Stimulated activated CD8-positive, alpha-beta memory T cell treated with anti-CD3 and anti-CD28 coated beads, Interleukin-7, amount 100 ng/mL, for 48 hours (primary cell): ENCODE measurements at regions not wholly inside any gene's neighbourhood (a gene's known extent, or its start where the extent isn't known, plus 50 kb on each side); places are given as distances from the start of the nearest gene placed in this dataset.
"Not testable (repeated sequence)": the region's sequence is repeated elsewhere in the genome, so short reads cannot be mapped to it uniquely, and the experiment has no call there.

Experiments
- DNase-seq, 2 donors: peaks; one replicate each; pipeline ENCODE4 v3.0.0-alpha.2; 2020; ENCODE audit warnings: low read depth in 1 of 2; ENCODE audit errors: extremely low read depth in 1 of 2

DNA sequence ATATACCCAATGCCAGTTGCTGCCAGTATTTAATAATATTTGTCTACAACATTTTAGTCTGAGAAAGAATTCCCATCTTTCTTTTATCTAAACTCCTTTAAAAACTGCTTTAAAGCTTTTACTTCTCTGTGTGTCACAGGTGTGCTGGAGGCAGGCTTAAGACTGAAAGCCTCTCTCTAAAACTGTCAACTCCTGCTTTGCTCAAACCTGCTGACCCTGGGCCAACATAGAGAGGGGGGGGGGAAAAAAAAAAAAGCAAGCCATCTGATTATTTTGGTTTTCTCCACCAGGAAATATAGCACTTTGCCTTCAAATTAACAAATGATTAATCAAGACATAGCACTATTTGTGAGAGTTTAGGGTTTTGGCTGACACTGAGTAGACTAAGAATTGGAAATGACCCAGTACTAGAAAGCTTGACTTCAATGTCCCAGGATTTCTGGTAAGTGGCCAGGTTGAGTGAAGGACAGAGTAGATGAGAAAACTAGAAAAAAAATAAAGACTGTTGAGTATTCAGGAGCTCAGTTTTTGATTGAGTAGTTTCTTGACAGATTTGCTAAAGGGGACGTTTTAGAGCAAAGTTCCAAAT, 357.0 kb upstream of the FLRT2 start:
- DNase-seq = no peak

DNA sequence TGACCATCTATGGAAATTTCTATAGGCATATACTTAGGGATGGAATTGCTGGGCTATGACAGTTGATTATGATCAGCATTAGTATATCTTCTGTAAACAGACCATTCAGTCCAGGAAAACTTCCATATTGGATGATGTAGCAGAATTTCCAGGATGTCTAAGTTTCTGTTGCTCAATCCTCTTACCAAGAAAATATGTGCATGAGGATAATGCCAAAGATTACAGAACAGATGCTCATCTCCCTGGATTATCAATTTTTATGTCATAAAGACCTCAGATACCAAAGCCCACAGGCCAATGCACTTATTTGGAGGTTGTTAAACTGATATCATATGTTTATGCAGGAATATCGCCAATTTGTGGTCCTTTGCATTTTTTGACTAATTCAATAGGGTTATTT, 354.4 kb upstream of the FLRT2 start:
- DNase-seq = no peak

DNA sequence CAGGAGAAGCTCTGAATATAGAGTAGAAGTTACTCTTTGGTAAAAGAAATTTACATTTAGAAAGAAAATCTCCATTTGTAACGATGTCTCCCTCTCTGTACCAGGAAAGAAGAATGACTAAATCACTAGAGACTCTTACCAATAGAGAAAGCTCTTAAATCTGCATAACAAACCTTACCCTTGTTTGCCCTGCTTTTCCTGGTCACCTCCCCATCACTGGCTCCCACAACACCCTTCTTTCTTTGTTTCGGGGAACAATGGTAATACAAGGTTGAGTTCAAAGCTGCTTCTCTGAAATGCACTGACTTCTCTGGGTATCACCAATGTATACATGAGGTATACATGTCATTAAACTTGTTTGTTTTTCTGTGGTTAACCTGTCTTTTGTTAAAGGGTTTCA, 351.1 kb upstream of the FLRT2 start:
- DNase-seq = no peak

DNA sequence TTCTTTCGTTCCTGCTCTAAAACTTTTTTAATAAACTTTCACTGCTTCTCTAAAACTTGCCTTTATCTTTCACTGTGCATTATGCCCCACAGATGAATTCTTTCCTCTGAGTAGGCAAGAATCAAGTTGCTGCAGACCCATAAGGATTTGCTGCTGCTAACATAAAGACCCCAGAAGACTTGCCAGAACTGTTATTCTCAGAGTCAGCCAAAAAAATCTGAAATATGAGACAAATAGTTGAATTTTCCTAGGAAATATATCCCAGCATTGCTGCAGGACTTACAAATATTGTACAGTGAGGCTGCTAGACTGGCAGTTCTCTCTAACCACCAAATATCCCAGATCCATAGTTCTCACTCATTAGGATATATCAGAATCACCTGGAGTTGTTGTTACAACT, 349.1 kb upstream of the FLRT2 start:
- no peak for DNase-seq

DNA sequence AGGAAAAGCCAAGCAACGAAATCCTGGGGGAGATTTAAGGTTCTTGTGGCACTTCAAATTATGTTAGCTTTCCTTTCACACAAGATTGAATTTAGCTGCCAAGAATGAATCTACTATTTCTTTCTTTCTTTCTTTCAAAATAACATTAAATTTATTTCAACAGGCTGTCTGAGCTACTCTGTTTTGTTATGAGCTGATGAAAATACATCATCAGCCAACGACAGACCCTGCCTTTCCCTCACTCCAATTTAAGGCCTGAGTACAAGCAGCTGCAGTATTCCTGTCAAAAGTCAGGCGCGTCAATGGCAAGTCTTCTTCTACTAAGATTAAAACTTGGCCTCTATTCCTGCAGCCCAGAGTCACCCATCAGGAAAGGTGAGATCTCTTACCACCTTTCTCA, 347.7 kb upstream of the FLRT2 start:
- no peak for DNase-seq

DNA sequence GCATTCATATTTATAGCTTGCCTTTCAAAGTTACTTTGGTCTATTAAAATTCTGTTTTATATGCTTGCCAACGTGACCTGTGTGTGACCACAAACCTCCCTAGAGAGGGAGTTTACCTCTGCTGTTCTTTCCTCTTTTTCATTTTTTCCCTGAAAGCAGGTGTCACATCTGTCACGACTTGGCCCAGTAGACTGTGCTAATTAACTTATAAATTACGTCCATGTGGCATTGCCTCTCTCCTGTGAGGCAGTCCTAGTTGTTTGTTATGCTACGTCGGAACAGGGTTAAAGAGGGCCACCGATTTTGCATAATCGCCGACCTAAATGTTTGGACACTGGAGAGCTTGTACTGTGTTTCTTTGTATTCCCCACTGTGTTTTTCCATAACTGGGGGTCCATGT, 343.9 kb upstream of the FLRT2 start:
- DNase-seq = no peak

DNA sequence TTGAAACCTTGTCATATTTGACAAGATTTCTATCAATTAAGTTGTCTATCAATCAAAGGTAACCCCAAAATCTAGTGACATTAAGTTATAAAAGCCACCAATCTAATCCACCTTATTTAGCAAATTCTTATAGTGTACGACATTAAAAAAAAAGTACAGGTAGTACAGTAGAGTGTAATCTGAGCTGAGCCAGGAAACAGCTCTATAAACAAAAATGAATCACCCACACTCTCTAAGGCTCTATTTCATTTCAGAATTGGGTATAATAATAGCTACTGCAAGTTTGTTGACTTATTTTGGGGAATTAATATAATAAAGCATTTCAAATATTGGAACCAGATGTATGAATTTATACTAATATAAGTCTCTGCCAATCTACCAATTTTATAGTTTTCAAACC, 342.4 kb upstream of the FLRT2 start:
- DNase-seq = no peak

DNA sequence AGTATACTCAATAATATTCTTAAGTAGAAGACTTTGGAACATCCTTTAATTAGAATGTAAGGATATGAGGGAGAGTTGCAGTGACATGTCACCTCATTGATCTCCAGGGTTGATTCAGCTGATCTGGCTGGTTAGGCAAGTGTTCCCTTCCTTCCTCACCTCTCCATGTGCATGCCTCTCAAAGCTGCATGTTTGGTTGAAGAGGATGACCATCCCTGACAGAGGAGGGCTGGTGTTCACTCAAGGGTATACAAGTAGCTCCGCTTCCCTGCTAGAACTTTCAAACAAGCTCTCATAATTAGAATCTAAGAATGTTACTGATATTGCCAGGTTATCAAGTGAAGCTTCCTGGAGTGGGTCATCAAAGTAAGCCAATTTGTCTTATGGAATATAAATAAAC, 341.1 kb upstream of the FLRT2 start:
- no peak for DNase-seq

DNA sequence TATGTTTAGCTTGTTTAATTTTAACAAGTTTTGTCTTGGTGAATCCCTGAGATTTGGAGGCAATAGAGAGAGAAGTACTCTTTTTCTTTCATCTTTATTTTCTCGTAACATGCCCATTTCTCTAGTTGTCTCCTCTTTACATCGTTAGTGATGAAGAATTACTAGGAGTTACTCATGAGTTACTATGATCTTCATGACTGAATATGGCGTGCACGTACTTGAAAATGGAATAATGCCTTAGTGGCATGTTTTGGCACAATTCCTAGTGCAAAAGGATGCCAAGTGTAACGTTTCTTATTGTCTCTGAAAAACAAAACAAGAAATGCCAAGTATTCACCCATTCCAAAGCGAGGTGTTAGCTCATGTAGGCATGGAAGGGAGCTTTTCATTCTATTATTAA, 340.7 kb upstream of the FLRT2 start:
- not testable (repeated sequence) for DNase-seq

DNA sequence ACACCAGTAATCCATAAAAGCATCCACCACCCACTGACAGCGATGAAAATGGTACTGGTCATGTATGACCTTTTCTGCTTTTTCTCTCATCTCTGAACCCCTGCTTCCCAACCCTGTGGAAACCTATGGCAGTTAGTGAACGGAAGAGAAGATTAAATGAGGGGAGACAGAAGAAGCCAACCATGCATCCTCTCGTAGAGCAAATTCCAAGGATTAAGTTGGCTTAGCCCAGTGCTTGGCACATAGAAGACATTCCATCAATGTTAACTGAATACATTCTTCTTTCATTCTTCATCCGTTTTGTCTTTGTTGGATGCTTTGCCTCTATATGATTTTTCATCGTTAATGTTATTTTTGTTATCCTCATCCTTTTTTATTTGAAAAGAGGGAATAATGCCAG, 339.7 kb upstream of the FLRT2 start:
- DNase-seq = no peak

DNA sequence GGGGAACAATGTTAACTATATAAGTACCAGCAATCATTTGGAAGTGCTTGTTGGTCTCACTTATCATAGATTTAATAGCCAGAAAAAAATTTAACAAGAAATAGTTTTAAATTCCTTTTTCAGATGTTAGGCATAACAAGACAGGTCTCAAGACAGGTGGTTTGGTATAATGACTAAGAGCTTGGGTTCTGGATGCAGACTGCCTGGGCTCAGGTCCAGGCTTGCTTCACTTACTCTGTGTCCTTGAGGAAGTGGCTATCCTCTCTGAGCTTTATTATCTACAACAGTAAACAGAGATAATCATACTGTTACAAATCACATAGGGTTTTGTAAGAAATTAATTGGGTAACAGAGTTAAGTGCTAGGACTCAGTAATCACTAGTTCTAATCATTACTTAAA, 338.0 kb upstream of the FLRT2 start:
- DNase-seq = no peak

DNA sequence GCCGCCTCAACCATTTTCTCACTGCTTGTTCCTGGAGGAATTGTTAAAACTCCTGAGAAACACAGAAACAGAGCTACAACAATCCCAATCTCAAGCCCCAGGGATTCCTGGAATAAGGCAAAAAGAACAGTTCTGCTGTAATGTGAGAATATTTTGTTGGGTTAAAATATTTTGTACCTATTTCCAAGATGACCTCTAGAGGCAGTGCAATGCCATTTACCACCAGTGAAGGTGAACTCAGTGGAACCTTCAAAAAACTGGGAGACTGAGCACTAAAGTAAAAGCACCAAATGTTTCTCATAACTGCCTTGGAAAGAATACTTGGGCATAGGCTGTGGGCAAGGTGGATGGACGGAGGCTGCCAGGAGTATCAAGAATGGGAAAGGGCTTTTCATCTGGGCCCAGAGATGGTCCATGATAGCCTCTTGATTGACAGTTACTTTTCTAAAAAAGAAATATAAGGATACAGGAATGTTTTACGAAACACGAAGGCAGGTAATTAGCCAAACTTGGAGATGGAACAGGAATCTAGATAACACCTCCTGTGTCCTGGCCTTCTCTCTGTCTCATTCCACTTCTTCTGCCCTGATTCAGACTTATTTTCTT, 334.0 kb upstream of the FLRT2 start:
- DNase-seq = no peak

DNA sequence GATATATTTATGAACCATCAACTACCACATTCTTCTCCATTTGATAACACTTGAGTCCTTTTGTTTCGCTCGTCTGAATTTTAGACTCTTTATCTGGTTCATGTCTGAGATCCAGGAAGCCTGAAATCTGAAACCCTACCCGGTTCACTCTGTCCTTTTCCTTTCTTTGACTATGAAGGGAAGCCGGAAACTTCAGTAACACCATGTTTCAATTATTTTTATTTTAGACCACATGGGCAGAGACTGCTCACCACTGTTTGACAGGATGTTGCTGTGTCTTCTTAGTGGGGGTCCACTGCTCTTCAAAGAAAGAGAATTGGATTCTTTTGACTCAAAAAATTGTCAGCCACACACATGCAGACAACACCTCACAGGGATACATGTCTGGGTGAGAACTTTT, 331.9 kb upstream of the FLRT2 start:
- no peak for DNase-seq

DNA sequence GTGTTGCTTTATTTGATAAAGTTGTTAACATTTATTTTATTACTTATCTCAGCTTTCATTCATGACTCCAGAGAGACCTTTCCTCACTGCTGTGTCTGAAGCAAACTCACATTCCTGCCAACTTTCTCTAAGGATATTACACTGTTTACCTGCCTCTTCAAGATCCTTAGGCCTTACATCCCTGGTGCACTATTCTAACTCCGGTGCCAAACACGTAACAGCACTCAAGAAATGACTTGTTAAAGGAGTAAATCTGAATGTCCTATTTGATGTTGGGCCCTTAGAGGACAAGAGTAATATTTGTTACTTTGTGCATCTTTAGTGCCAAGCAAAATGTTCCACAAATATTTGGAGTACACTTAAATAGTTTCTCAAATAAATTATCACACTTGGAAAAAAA, 324.1 kb upstream of the FLRT2 start:
- no peak for DNase-seq

DNA sequence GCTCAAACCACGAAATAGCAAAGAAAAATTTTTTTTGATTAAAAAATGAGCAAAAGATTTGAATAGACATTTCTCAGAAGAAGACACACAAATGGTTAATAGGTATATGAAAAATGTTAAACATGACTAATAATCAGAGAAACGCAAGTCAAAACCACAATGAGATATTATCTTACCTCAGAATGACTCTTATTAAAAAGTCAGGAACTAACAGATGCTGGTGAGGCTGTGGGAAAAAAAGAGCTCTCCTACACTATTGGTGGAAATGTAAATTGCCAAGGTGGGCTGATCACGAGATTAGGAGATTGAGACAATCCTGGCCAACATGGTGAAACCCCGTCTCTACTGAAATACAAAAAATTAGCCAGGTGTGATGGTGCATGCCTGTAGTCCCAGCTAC, 315.5 kb upstream of the FLRT2 start:
- DNase-seq = no peak

DNA sequence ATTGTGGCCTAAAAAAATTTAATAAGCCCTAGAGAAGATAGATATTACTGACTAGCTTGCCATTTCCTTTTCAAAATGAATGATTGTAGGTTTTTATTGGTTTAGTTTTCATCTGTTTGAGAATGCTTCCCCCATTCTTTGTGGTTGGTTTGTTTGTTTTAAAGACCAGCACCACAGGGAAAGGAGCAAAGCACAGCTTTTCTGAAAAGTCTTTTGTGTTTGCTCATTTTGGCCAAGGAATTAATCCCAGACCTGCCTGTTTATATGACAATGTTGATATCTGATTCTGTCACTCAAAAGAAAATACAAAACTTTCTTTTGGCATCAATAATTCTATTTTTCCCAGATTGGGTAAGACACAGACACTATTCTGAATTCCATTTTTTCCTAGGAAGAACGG, 312.5 kb upstream of the FLRT2 start:
- DNase-seq = no peak

DNA sequence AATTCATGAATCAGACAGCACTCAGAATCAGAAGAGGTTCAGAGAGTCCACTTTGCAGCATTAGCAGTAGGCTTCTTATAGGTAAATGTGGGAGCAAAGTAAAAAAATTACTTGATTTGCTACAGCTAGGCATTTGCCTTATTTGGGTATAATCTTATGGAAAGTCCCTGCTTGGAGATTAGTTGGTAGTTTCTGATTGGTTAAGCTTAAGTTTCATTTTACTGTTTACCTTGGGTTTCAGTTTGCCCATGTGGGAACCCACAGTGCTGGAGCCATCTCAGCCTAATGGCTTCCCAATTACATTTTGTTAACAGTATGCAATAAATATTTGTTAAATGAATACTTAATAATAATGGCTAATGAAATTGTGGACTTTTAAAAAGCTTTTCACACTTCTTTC, 311.0 kb upstream of the FLRT2 start:
- DNase-seq = no peak

DNA sequence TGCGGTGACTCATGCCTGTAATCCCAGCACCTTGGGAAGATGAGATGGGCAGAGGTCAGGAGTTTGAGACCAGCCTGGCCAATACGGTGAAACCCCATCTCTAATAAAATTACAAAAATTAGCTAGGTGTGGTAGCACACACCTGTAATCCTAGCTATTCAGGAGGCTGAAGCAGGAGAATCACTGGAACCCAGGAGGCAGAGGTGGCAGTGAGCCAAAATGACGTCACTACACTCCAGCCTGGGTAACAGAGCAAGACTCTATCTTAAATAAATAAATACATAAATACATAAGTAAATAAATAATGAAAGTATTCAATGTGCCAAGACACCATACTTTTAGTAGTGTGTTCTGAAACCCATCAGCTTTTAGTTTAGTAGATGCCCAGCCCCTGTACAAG, 308.1 kb upstream of the FLRT2 start:
- no peak for DNase-seq

DNA sequence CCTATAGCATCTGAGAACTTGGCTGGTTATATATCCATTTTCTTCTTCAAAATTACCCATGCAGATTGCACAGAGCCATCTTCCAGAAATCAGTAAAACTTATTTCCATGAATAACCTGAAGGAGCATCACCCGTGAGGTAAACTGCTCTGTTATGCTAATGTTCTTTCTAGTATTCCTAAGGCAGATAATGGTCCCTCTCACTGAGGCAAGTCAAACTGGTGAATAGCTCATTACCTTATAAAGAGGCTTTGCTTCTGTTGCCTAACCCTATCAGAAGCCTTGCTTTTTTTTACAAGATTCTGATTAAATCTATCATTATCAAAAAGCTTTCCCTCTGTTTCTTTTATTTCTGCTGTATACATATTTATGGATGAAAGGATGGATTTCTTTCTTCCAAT, 307.6 kb upstream of the FLRT2 start:
- DNase-seq = no peak

DNA sequence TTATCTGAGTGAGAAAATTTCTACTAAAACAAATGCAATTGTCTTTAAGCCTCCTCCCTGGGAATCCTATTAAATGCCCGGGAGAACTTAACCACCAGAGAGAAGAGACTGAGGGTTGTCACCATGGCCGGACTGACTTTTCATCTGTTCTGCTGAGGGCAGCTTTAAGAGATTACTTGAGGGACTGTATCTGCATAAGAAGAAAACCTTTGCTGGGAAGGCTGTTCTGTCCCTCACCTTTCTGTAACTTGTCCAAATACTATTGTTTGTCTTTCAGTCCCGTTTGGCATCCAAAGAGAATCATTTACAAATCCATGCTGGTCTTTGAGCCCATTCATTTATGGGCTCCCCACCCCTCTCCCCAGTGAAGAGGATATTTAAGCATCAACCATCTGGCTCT, 306.3 kb upstream of the FLRT2 start:
- DNase-seq = no peak

DNA sequence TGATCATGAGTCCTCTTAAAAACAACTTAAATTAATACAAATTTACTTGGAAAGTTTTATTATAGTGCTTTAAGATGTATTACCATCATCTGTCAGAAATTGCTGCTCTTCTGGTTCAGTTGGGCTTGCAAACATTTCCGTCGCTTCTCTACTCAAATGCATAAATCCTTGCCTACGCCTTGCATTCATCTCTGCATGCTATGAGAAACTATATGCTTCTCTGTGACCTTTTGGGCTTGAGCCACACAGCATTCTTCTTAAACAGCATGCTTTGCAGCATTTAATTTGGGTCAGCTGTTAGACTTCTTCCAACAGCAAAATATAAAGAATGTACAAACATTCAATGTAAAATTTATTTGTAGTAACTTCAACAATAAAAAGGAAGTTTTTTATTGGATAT, 305.7 kb upstream of the FLRT2 start:
- DNase-seq = no peak

DNA sequence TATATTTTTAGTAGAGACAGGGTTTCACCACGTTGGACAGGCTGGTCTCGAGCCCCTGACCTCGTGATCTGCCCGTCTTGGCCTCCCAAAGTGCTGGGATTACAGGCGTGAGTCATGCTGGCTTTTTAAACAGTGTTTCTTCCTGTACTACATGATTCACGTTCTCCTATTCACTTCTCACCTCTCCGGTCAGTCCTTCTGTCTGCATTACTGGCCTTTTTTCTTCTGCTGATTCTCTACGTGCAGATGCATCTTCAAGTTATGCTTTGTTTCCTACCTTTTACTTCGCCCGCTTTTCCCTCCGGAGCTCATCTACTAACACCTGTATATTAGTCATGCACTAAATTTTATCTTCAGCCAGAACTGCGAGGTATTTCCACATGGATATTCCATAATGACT, 296.2 kb upstream of the FLRT2 start:
- DNase-seq = no peak
